ENCODE measurements at regions not wholly inside any gene's neighbourhood (a gene's known extent, or its start where the extent isn't known, plus 50 kb on each side); places are given as distances from the start of the nearest gene placed in this dataset.

GRCh38 chr7:85573346-85573745 lies 386.5 kb upstream of the SEMA3D start:
- TF ChIP-seq CTCF (IDR thresholded peaks at IDR 0.05; ENCODE audit: insufficient read depth, low read length, poor library complexity, severe bottlenecking), result no peak
- TF ChIP-seq EZH2phosphoT487 (conservative IDR thresholded peaks at IDR 0.05; ENCODE audit: low read length), result no peak

All from SU-DHL-6 (cell line).